Astrocyte (in vitro differentiated cells and primary cell): ENCODE measurements at regions not wholly inside any gene's neighbourhood (a gene's known extent, or its start where the extent isn't known, plus 50 kb on each side); places are given as distances from the start of the nearest gene placed in this dataset.

ENCODE experiments used
- DNase-seq: peaks from one replicate; pipeline ENCODE4 v3.0.0-alpha.2; 2010; ENCODE audit warnings: low read depth
- FAIRE-seq: peaks from 2 replicates; lab custom pipeline; 2011; peaks lifted over from hg19 to GRCh38; lab: Jason Lieb, UNC
- H2AFZ ChIP-seq: 2 replicates; pipeline ENCODE4 v1.6.0; 2012; ENCODE audit warnings: low read depth, low read length, inconsistent platforms
- H3K27ac ChIP-seq: 2 replicates; pipeline ENCODE4 v1.5.1; 2011; ENCODE audit warnings: low read depth, low read length, inconsistent platforms
- H3K27me3 ChIP-seq: 2 replicates; pipeline ENCODE4 v1.6.0; 2011; ENCODE audit warnings: low read length, inconsistent platforms; ENCODE audit not compliant: insufficient read depth
- H3K36me3 ChIP-seq: 2 replicates; pipeline ENCODE4 v1.5.1; 2011; ENCODE audit warnings: low read length, inconsistent platforms; ENCODE audit not compliant: insufficient read depth
- H3K4me1 ChIP-seq: 2 replicates; pipeline ENCODE4 v1.5.1; 2011; ENCODE audit warnings: low read length, inconsistent platforms; ENCODE audit not compliant: insufficient read depth
- H3K4me2 ChIP-seq: 2 replicates; pipeline ENCODE4 v1.6.0; 2012; ENCODE audit warnings: low read length, inconsistent platforms
- H3K4me3 ChIP-seq: 2 replicates; pipeline ENCODE4 v1.5.1; 2011; ENCODE audit warnings: low read depth, mild to moderate bottlenecking, low read length, inconsistent platforms; ENCODE audit not compliant: insufficient read depth
- H3K79me2 ChIP-seq: 2 replicates; pipeline ENCODE4 v1.6.0; 2012; ENCODE audit warnings: mild to moderate bottlenecking, low read length, inconsistent platforms; ENCODE audit not compliant: insufficient read depth
- H3K9ac ChIP-seq: 2 replicates; pipeline ENCODE4 v1.6.0; 2012; ENCODE audit warnings: mild to moderate bottlenecking, low read length, inconsistent platforms
- H3K9me3 ChIP-seq: 2 replicates; pipeline ENCODE4 v1.5.1; 2012; ENCODE audit warnings: low read depth, mild to moderate bottlenecking, low read length, inconsistent platforms; ENCODE audit not compliant: insufficient read depth
- H4K20me1 ChIP-seq: 2 replicates; pipeline ENCODE4 v1.6.0; 2012; ENCODE audit warnings: low read length, inconsistent platforms; ENCODE audit not compliant: insufficient read depth
- H3K27ac Mint-ChIP-seq: one replicate; pipeline ENCODE4 v1.8.0; 2021; ENCODE audit warnings: mild to moderate bottlenecking, mixed read lengths; ENCODE audit not compliant: unreplicated experiment
- H3K27me3 Mint-ChIP-seq: one replicate; pipeline ENCODE4 v1.8.0; 2021; ENCODE audit warnings: low read depth, mixed read lengths; ENCODE audit not compliant: unreplicated experiment
- H3K36me3 Mint-ChIP-seq: one replicate; pipeline ENCODE4 v1.8.0; 2021; ENCODE audit warnings: low read depth, mixed read lengths; ENCODE audit not compliant: unreplicated experiment
- H3K4me1 Mint-ChIP-seq: one replicate; pipeline ENCODE4 v1.8.0; 2021; ENCODE audit warnings: low read depth, mixed read lengths; ENCODE audit not compliant: unreplicated experiment
- H3K4me3 Mint-ChIP-seq: one replicate; pipeline ENCODE4 v1.8.0; 2021; ENCODE audit warnings: mild to moderate bottlenecking, moderate library complexity, mixed read lengths; ENCODE audit not compliant: unreplicated experiment
- H3K9me3 Mint-ChIP-seq: one replicate; pipeline ENCODE4 v1.8.0; 2021; ENCODE audit warnings: mild to moderate bottlenecking, mixed read lengths; ENCODE audit not compliant: unreplicated experiment
- EZH2 ChIP-seq: IDR thresholded peaks from 2 replicates; pipeline ENCODE4 v1.6.1; 2012; ENCODE audit warnings: mild to moderate bottlenecking, low read length, inconsistent platforms; ENCODE audit not compliant: insufficient read depth
- TF ChIP-seq, protein P1 (sequence below): IDR thresholded peaks from 2 replicates; pipeline ENCODE4 v1.5.1; 2011; ENCODE audit warnings: low read depth, mild to moderate bottlenecking, inconsistent platforms, low read length, moderate library complexity; ENCODE audit not compliant: insufficient read depth

DNA sequence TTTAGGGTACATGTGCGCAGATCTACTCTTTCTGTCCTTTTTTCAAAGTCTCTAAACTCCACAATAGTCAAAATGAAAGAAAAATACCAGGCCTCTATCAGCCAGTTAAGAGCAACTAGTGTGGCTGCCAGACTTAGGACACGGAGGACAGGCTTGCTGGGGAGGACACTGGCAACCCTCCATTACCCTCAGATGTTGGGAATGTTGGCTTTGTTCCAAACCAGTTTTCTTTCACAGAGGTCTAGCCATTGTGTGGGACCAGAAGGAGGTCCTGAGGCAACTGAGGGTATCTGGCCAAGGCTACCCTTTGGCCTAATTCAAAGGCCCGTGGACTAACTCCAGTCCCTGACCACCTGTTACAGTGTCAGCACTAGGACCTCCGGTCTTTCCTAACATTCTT is 51.2 kb upstream of the MED9 start:
- no peaks in the 10 kb centered on the region for H4K20me1 ChIP-seq
- peaks cover 18% of the 10 kb centered on the region for H3K9me3 ChIP-seq
- peaks cover 32% of the 10 kb centered on the region for H3K9me3 Mint-ChIP-seq
- no peaks in the 10 kb centered on the region for H3K4me1 ChIP-seq
- FAIRE-seq (no peak), DNase-seq (no peak)
- no peak overlapping the region for H3K4me2 ChIP-seq
- no peak overlapping the region for H3K4me3 ChIP-seq
- no peaks in the 10 kb centered on the region for H3K36me3 ChIP-seq
- peaks cover 4% of the 10 kb centered on the region for H3K36me3 Mint-ChIP-seq
- no peak overlapping the region for H2AFZ ChIP-seq
- no peak overlapping the region for H3K4me3 Mint-ChIP-seq
- H3K27me3 ChIP-seq = peaks cover 3% of the 10 kb centered on the region
- H3K4me1 Mint-ChIP-seq = no peaks in the 10 kb centered on the region
- no peaks in the 10 kb centered on the region for H3K79me2 ChIP-seq
- no peak overlapping the region for H3K27ac ChIP-seq
- TF ChIP-seq EZH2 = no peak
- TF ChIP-seq, protein P1, sequence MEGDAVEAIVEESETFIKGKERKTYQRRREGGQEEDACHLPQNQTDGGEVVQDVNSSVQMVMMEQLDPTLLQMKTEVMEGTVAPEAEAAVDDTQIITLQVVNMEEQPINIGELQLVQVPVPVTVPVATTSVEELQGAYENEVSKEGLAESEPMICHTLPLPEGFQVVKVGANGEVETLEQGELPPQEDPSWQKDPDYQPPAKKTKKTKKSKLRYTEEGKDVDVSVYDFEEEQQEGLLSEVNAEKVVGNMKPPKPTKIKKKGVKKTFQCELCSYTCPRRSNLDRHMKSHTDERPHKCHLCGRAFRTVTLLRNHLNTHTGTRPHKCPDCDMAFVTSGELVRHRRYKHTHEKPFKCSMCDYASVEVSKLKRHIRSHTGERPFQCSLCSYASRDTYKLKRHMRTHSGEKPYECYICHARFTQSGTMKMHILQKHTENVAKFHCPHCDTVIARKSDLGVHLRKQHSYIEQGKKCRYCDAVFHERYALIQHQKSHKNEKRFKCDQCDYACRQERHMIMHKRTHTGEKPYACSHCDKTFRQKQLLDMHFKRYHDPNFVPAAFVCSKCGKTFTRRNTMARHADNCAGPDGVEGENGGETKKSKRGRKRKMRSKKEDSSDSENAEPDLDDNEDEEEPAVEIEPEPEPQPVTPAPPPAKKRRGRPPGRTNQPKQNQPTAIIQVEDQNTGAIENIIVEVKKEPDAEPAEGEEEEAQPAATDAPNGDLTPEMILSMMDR = no peak
- no peak overlapping the region for H3K27ac Mint-ChIP-seq
- no peak overlapping the region for H3K9ac ChIP-seq
- H3K27me3 Mint-ChIP-seq = peaks cover 39% of the 10 kb centered on the region

- Mint-ChIP-seq H3K27me3 (peaks cover 36% of the 10 kb centered on the region), H3K4me1 (no peaks in the 10 kb centered on the region), H3K27ac (no peak overlapping the region), H3K4me3 (no peak overlapping the region), H3K9me3 (peaks cover 33% of the 10 kb centered on the region), H3K36me3 (peaks cover 4% of the 10 kb centered on the region)
- Histone ChIP-seq H3K79me2 (no peaks in the 10 kb centered on the region), H2AFZ (no peak overlapping the region), H3K9ac (no peak overlapping the region), H3K36me3 (no peaks in the 10 kb centered on the region), H3K4me1 (no peaks in the 10 kb centered on the region), H4K20me1 (no peaks in the 10 kb centered on the region), H3K4me2 (no peak overlapping the region), H3K27ac (no peak overlapping the region), H3K4me3 (no peak overlapping the region), H3K27me3 (peaks cover 3% of the 10 kb centered on the region), H3K9me3 (peaks cover 18% of the 10 kb centered on the region)
- DNase-seq = no peak
- TF ChIP-seq, protein P1 = no peak
- TF ChIP-seq EZH2 = no peak
- FAIRE-seq = no peak
Measured at GRCh38 chr17:17426184-17426583, 50.6 kb upstream of the MED9 start.
